ENCODE measurements at regions not wholly inside any gene's neighbourhood (a gene's known extent, or its start where the extent isn't known, plus 50 kb on each side); places are given as distances from the start of the nearest gene placed in this dataset.
A peak's percentile ranks its signal among the peaks of the same experiment; 100 is the strongest.

GRCh38 chr3:34152656-34153055 is 354.2 kb downstream of the PDCD6IP start:
- H3K27me3 ChIP-seq (ENCODE audit: low read depth, low read length), result no peaks in the 10 kb centered on the region
- no peaks in the 10 kb centered on the region for H3K79me2 ChIP-seq (ENCODE audit: low read length)
- no peak overlapping the region for H3K27ac ChIP-seq (ENCODE audit: low read length)
- H3K4me3 ChIP-seq (ENCODE audit: low read length), result no peak overlapping the region
- H4K20me1 ChIP-seq (ENCODE audit: insufficient read depth, low read length), result no peaks in the 10 kb centered on the region
- no peak overlapping the region for H3K9ac ChIP-seq (ENCODE audit: low read length)
- H3K4me2 ChIP-seq (ENCODE audit: low read length), result no peak overlapping the region
- TF ChIP-seq CTCF (IDR thresholded peaks at IDR 0.05; ENCODE audit: low read depth, low read length) (no peak), EZH2phosphoT487 (IDR thresholded peaks at IDR 0.05; ENCODE audit: low read depth) (no peak)
- H3K36me3 ChIP-seq (replicated peaks; ENCODE audit: low read depth, low read length), result no peaks in the 10 kb centered on the region
- H2AFZ ChIP-seq (ENCODE audit: low read depth, low read length), result no peak overlapping the region
- no peaks in the 10 kb centered on the region for H3K9me3 ChIP-seq (ENCODE audit: insufficient read depth, low read length)
- peaks cover 29% of the 10 kb centered on the region for H3K4me1 ChIP-seq (ENCODE audit: low read length)

DNA sequence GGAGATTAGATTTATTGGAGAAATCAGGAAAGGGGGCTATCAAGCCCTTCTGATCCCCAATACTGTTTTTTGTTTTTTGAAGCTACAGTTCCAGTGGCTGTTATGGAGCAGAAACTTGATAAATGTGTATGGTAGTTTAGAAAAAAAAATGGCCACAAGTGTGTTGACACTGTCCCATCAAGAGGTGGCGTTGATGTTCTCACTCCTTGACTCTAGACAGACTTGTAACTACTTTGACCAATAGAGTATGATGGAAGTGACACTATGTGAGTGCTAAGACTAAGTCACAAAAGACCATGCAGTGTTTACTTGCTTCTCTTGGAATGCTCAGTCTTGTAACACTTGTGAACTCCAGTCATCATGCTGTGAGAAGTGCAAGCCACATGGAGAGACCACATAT is 356.7 kb downstream of the PDCD6IP start:
- Histone ChIP-seq H3K79me2 (ENCODE audit: low read length) (no peaks in the 10 kb centered on the region), H2AFZ (ENCODE audit: low read depth, low read length) (peak overlapping the region; percentile 22; the same call in 1 of the 2 replicates), H3K27me3 (ENCODE audit: low read depth, low read length) (no peaks in the 10 kb centered on the region), H3K9ac (ENCODE audit: low read length) (no peak overlapping the region), H3K36me3 (replicated peaks; ENCODE audit: low read depth, low read length) (no peaks in the 10 kb centered on the region), H3K9me3 (ENCODE audit: insufficient read depth, low read length) (no peaks in the 10 kb centered on the region), H3K4me1 (ENCODE audit: low read length) (peaks cover 20% of the 10 kb centered on the region), H4K20me1 (ENCODE audit: insufficient read depth, low read length) (no peaks in the 10 kb centered on the region), H3K4me2 (ENCODE audit: low read length) (no peak overlapping the region), H3K4me3 (ENCODE audit: low read length) (no peak overlapping the region), H3K27ac (ENCODE audit: low read length) (no peak overlapping the region)
- TF ChIP-seq CTCF (IDR thresholded peaks at IDR 0.05; ENCODE audit: low read depth, low read length), result no peak
- TF ChIP-seq EZH2phosphoT487 (IDR thresholded peaks at IDR 0.05; ENCODE audit: low read depth), result no peak

DNA sequence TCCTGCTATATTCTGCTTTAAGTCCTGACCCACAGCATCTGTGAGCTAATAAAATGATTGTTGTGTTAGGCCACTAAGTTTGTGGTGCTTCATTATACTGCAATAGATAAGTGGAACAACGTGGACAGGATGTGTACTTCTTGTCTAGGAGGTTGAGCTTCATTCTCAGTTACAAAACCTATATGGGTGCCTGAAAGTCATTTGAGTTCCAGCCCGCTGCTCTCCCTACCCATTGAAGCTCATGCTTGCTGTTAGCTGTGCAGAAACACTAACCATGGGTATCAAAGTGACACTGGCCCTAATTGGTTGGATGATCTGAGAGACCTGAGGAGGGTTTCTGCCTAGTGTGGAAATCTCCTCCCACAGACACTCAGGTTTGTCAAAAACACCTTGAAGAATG is 357.2 kb downstream of the PDCD6IP start:
- H3K27me3 ChIP-seq (ENCODE audit: low read depth, low read length), result no peaks in the 10 kb centered on the region
- no peak overlapping the region for H3K27ac ChIP-seq (ENCODE audit: low read length)
- no peaks in the 10 kb centered on the region for H3K9me3 ChIP-seq (ENCODE audit: insufficient read depth, low read length)
- H3K4me1 ChIP-seq (ENCODE audit: low read length), result peaks cover 14% of the 10 kb centered on the region
- H3K4me2 ChIP-seq (ENCODE audit: low read length), result no peak overlapping the region
- no peak overlapping the region for H3K9ac ChIP-seq (ENCODE audit: low read length)
- no peak overlapping the region for H3K4me3 ChIP-seq (ENCODE audit: low read length)
- H3K79me2 ChIP-seq (ENCODE audit: low read length), result no peaks in the 10 kb centered on the region
- peak overlapping the region; percentile 22; the same call in 1 of the 2 replicates for H2AFZ ChIP-seq (ENCODE audit: low read depth, low read length)
- H3K36me3 ChIP-seq (replicated peaks; ENCODE audit: low read depth, low read length), result no peaks in the 10 kb centered on the region
- H4K20me1 ChIP-seq (ENCODE audit: insufficient read depth, low read length), result no peaks in the 10 kb centered on the region
- no peak for TF ChIP-seq EZH2phosphoT487 (IDR thresholded peaks at IDR 0.05; ENCODE audit: low read depth)
- no peak for TF ChIP-seq CTCF (IDR thresholded peaks at IDR 0.05; ENCODE audit: low read depth, low read length)

DNA sequence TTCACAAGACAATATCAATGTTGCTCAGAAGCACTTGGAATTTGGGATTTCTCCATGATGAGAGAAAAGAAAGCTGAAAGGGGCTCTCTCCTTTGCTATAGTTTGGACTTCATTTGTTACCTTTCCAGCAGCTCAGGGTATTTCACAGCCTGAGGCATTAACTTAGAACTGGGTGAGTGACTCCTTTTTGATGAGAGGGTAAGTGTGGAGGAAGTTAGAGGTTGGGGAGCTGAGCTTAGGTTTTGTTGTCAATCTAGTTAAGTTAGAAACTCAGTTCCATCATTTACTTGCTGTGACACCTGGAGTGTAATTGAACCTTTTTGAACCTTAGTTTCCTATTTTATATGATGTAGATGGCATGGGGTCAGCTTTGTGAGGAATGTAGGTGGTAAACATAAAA is 359.1 kb downstream of the PDCD6IP start:
- no peak overlapping the region for H3K9ac ChIP-seq (ENCODE audit: low read length)
- no peaks in the 10 kb centered on the region for H3K36me3 ChIP-seq (replicated peaks; ENCODE audit: low read depth, low read length)
- H2AFZ ChIP-seq (ENCODE audit: low read depth, low read length), result no peak overlapping the region; the same call in 1 of the 2 replicates
- no peaks in the 10 kb centered on the region for H4K20me1 ChIP-seq (ENCODE audit: insufficient read depth, low read length)
- no peaks in the 10 kb centered on the region for H3K27me3 ChIP-seq (ENCODE audit: low read depth, low read length)
- no peak for TF ChIP-seq CTCF (IDR thresholded peaks at IDR 0.05; ENCODE audit: low read depth, low read length)
- TF ChIP-seq EZH2phosphoT487 (IDR thresholded peaks at IDR 0.05; ENCODE audit: low read depth), result no peak
- H3K4me1 ChIP-seq (ENCODE audit: low read length), result no peaks in the 10 kb centered on the region
- no peak overlapping the region for H3K4me2 ChIP-seq (ENCODE audit: low read length)
- H3K4me3 ChIP-seq (ENCODE audit: low read length), result no peak overlapping the region
- no peaks in the 10 kb centered on the region for H3K79me2 ChIP-seq (ENCODE audit: low read length)
- H3K9me3 ChIP-seq (ENCODE audit: insufficient read depth, low read length), result no peaks in the 10 kb centered on the region
- H3K27ac ChIP-seq (ENCODE audit: low read length), result no peak overlapping the region
